DND-41 (cell line): ENCODE measurements at regions not wholly inside any gene's neighbourhood (a gene's known extent, or its start where the extent isn't known, plus 50 kb on each side); places are given as distances from the start of the nearest gene placed in this dataset.
"Not testable (repeated sequence)": the region's sequence is repeated elsewhere in the genome, so short reads cannot be mapped to it uniquely, and the experiment has no call there.

Experiments used
- ATAC-seq: fragments of 200-7000 bp; cut with Tn5 transposase; 3 replicates; pipeline ENCODE4 v1.9.1; 2021; ENCODE audit warnings: low read depth; ENCODE audit not compliant: insufficient read depth
- DNase-seq: peaks from one replicate; pipeline ENCODE4 v3.0.0-alpha.2; 2020
- H2AFZ ChIP-seq: 2 replicates; pipeline ENCODE4 v1.6.0; 2012; ENCODE audit warnings: low read depth, low read length
- H3K27ac ChIP-seq: 2 replicates; pipeline ENCODE4 v1.5.1; 2012; ENCODE audit warnings: low read length, inconsistent platforms
- H3K27me3 ChIP-seq: fragments of 200-600 bp; sonication (generic); 2 replicates; pipeline ENCODE4 v1.6.0; 2012; ENCODE audit warnings: low read length, mild to moderate bottlenecking, inconsistent platforms; ENCODE audit not compliant: insufficient read depth, poor library complexity
- H3K36me3 ChIP-seq: 2 replicates; pipeline ENCODE4 v1.5.1; 2012; ENCODE audit warnings: low read length, inconsistent platforms; ENCODE audit not compliant: insufficient read depth
- H3K4me1 ChIP-seq: 2 replicates; pipeline ENCODE4 v1.5.1; 2012; ENCODE audit warnings: mild to moderate bottlenecking, low read length; ENCODE audit not compliant: insufficient read depth
- H3K4me2 ChIP-seq: 2 replicates; pipeline ENCODE4 v1.6.0; 2012; ENCODE audit warnings: mild to moderate bottlenecking, moderate library complexity, low read length, inconsistent platforms; ENCODE audit not compliant: insufficient read depth
- H3K4me3 ChIP-seq, 2 experiments: fragments of 200-600 bp in 1 of 2; shearing (Covaris generic) in 1 of 2; 2 replicates each; pipeline ENCODE4 v1.5.1; 2012 to 2016; ENCODE audit warnings: inconsistent platforms in 2 of 2, low read length in 2 of 2, mild to moderate bottlenecking in 2 of 2, low read depth in 1 of 2, moderate library complexity in 1 of 2
- H3K79me2 ChIP-seq: 2 replicates; pipeline ENCODE4 v1.6.0; 2012; ENCODE audit warnings: low read length, inconsistent platforms; ENCODE audit not compliant: insufficient read depth
- H3K9ac ChIP-seq: 2 replicates; pipeline ENCODE4 v1.6.0; 2012; ENCODE audit warnings: low read depth, mild to moderate bottlenecking, inconsistent platforms, low read length, moderate library complexity
- H3K9me3 ChIP-seq: 2 replicates; pipeline ENCODE4 v1.5.1; 2012; ENCODE audit warnings: low read length, moderate library complexity, mild to moderate bottlenecking, inconsistent platforms; ENCODE audit not compliant: insufficient read depth, severe bottlenecking
- H4K20me1 ChIP-seq: 2 replicates; pipeline ENCODE4 v1.6.0; 2012; ENCODE audit warnings: low read length; ENCODE audit not compliant: insufficient read depth
- CTCF ChIP-seq: IDR thresholded peaks from 2 replicates; pipeline ENCODE4 v1.5.1; 2012; ENCODE audit warnings: borderline replicate concordance, low read length, moderate library complexity, mild to moderate bottlenecking; ENCODE audit not compliant: poor library complexity, severe bottlenecking; ENCODE audit errors: extremely low read depth
- EZH2 ChIP-seq: IDR thresholded peaks from 3 replicates; pipeline ENCODE4 v1.6.1; 2012; ENCODE audit warnings: borderline replicate concordance, low read depth, mild to moderate bottlenecking, moderate library complexity, low read length, inconsistent platforms; ENCODE audit not compliant: severe bottlenecking

- no peak for ATAC-seq
- no peaks in the 10 kb centered on the region for H3K9me3 ChIP-seq
- no peaks in the 10 kb centered on the region for H3K79me2 ChIP-seq
- no peak for DNase-seq
- no peak overlapping the region for H3K9ac ChIP-seq
- TF ChIP-seq EZH2 (no peak), CTCF (peak; percentile 42)
- no peaks in the 10 kb centered on the region for H3K27me3 ChIP-seq
- H3K27ac ChIP-seq: no peak overlapping the region
- no peaks in the 10 kb centered on the region for H4K20me1 ChIP-seq
- no peak overlapping the region for H3K4me3 ChIP-seq
- H3K4me2 ChIP-seq: no peak overlapping the region
- H3K36me3 ChIP-seq: no peaks in the 10 kb centered on the region
- H2AFZ ChIP-seq: no peak overlapping the region
- no peaks in the 10 kb centered on the region for H3K4me1 ChIP-seq
Measured at GRCh38 chr2:118371515-118371914, 283.2 kb downstream of the INSIG2 start.

- not testable (repeated sequence) for H3K4me2 ChIP-seq, H3K4me1 ChIP-seq, H3K9me3 ChIP-seq, H3K27ac ChIP-seq, H3K9ac ChIP-seq, H4K20me1 ChIP-seq, H3K36me3 ChIP-seq, DNase-seq, H3K4me3 ChIP-seq, H3K79me2 ChIP-seq, H3K27me3 ChIP-seq, H2AFZ ChIP-seq, ATAC-seq
Measured at GRCh38 chr2:118369521-118369920, 281.2 kb downstream of the INSIG2 start.

- H2AFZ ChIP-seq: no peak overlapping the region
Measured at GRCh38 chr2:118363604-118364003, 275.3 kb downstream of the INSIG2 start.

GRCh38 chr2:118356051-118356450 lies 267.8 kb downstream of the INSIG2 start:
- TF ChIP-seq CTCF (no peak), EZH2 (no peak)
- H3K27ac ChIP-seq: no peak overlapping the region
- no peaks in the 10 kb centered on the region for H4K20me1 ChIP-seq
- ATAC-seq (no peak), DNase-seq (no peak)
- no peaks in the 10 kb centered on the region for H3K27me3 ChIP-seq
- H3K79me2 ChIP-seq: no peaks in the 10 kb centered on the region
- H3K36me3 ChIP-seq: no peaks in the 10 kb centered on the region
- H3K4me1 ChIP-seq: no peaks in the 10 kb centered on the region
- H3K9ac ChIP-seq: no peak overlapping the region
- no peak overlapping the region for H2AFZ ChIP-seq
- no peaks in the 10 kb centered on the region for H3K9me3 ChIP-seq
- no peak overlapping the region for H3K4me3 ChIP-seq
- H3K4me2 ChIP-seq: no peak overlapping the region

More at GRCh38 chr2:118363604-118364003, 275.3 kb downstream of the INSIG2 start:
- ATAC-seq (no peak), DNase-seq (no peak)
- H3K9ac ChIP-seq: no peak overlapping the region
- TF ChIP-seq EZH2 (no peak), CTCF (no peak)
- H3K36me3 ChIP-seq: no peaks in the 10 kb centered on the region
- no peak overlapping the region for H3K4me3 ChIP-seq
- no peaks in the 10 kb centered on the region for H4K20me1 ChIP-seq
- no peaks in the 10 kb centered on the region for H3K4me1 ChIP-seq
- no peaks in the 10 kb centered on the region for H3K79me2 ChIP-seq
- no peaks in the 10 kb centered on the region for H3K9me3 ChIP-seq
- no peaks in the 10 kb centered on the region for H3K27me3 ChIP-seq
- no peak overlapping the region for H3K27ac ChIP-seq
- no peak overlapping the region for H3K4me2 ChIP-seq
